Naive thymus-derived CD4-positive, alpha-beta T cell (primary cell): ENCODE measurements at regions not wholly inside any gene's neighbourhood (a gene's known extent, or its start where the extent isn't known, plus 50 kb on each side); places are given as distances from the start of the nearest gene placed in this dataset.

Experiments used
- ATAC-seq: fragments of 150-1000 bp; cut with Tn5 transposase; 2 replicates; pipeline ENCODE4 v1.10.0; 2021; ENCODE audit warnings: mild to moderate bottlenecking, moderate library complexity
- CTCF ChIA-PET: fragments of 350-600 bp; sonication (Branson Sonifier 250); formaldehyde crosslinking; loops from one replicate; lab custom pipeline; 2021; ENCODE audit warnings: antibody characterized with exemption; lab: Charles Lee
- POLR2A ChIA-PET: fragments of 350-600 bp; sonication (Branson Sonifier 250); formaldehyde crosslinking; loops from one replicate; lab custom pipeline; 2021; ENCODE audit warnings: antibody characterized with exemption, inconsistent platforms; lab: Charles Lee
- DNase-seq, 9 donors: peaks; one replicate each; pipeline versions ENCODE4 v3.0.0 to v3.0.0-alpha.2; 2020 to 2022; ENCODE audit warnings: mixed read lengths in 1 of 9
- H3K27ac ChIP-seq: one replicate; pipeline ENCODE4 v1.7.0; 2013; ENCODE audit warnings: mild to moderate bottlenecking, low read depth, low read length, moderate library complexity
- H3K27me3 ChIP-seq, 2 donors: one replicate each; pipeline ENCODE4 v1.7.0; 2013; ENCODE audit warnings: low read length in 2 of 2, mild to moderate bottlenecking in 2 of 2, moderate library complexity in 2 of 2; ENCODE audit not compliant: control insufficient read depth in 2 of 2, insufficient read depth in 2 of 2
- H3K36me3 ChIP-seq, 3 experiments: 1 replicate in 2 of 3; 2 replicates in 1 of 3; pipeline ENCODE4 v1.7.0; 2013; ENCODE audit warnings: low read length in 3 of 3, mild to moderate bottlenecking in 3 of 3, moderate library complexity in 1 of 3; ENCODE audit not compliant: insufficient read depth in 3 of 3, control insufficient read depth in 2 of 3
- H3K4me1 ChIP-seq, 2 donors: one replicate each; pipeline ENCODE4 v1.7.0; 2013; ENCODE audit warnings: low read length in 2 of 2, mild to moderate bottlenecking in 2 of 2, moderate library complexity in 1 of 2; ENCODE audit not compliant: control insufficient read depth in 2 of 2, insufficient read depth in 2 of 2
- H3K4me3 ChIP-seq: 2 replicates; pipeline ENCODE4 v1.7.0; 2013; ENCODE audit warnings: mild to moderate bottlenecking, low read length
- H3K9me3 ChIP-seq, 3 experiments: 1 replicate in 2 of 3; 2 replicates in 1 of 3; pipeline ENCODE4 v1.7.0; 2013; ENCODE audit warnings: low read length in 3 of 3; ENCODE audit not compliant: control insufficient read depth in 2 of 3
- H3K27ac Mint-ChIP-seq, 9 donors: one replicate each; pipeline ENCODE4 v1.8.0; 2020 to 2022; ENCODE audit warnings: mixed read lengths in 9 of 9, mild to moderate bottlenecking in 8 of 9, moderate library complexity in 5 of 9, inconsistent platforms in 2 of 9
- H3K27me3 Mint-ChIP-seq, 5 donors: one replicate each; pipeline ENCODE4 v1.8.0; 2021 to 2022; ENCODE audit warnings: mixed read lengths in 5 of 5, mild to moderate bottlenecking in 1 of 5
- H3K36me3 Mint-ChIP-seq, 5 donors: one replicate each; pipeline ENCODE4 v1.8.0; 2020 to 2022; ENCODE audit warnings: mixed read lengths in 5 of 5, mild to moderate bottlenecking in 3 of 5, inconsistent platforms in 1 of 5
- H3K4me1 Mint-ChIP-seq, 7 donors: one replicate each; pipeline ENCODE4 v1.8.0; 2020 to 2022; ENCODE audit warnings: mixed read lengths in 7 of 7, mild to moderate bottlenecking in 3 of 7, inconsistent platforms in 1 of 7
- H3K4me3 Mint-ChIP-seq, 10 donors: one replicate each; pipeline ENCODE4 v1.8.0; 2020 to 2022; ENCODE audit warnings: mild to moderate bottlenecking in 10 of 10, mixed read lengths in 10 of 10, moderate library complexity in 6 of 10, inconsistent platforms in 2 of 10
- H3K9me3 Mint-ChIP-seq, 11 donors: one replicate each; pipeline ENCODE4 v1.8.0; 2020 to 2022; ENCODE audit warnings: mixed read lengths in 11 of 11, mild to moderate bottlenecking in 4 of 11, inconsistent platforms in 1 of 11, moderate library complexity in 1 of 11
- intact Hi-C, 2 donors: fragments of 100-400 bp; cut with micrococcal nuclease; formaldehyde crosslinking; loops; one replicate each; pipeline ENCODE4 v1.15.1; 2023

DNA sequence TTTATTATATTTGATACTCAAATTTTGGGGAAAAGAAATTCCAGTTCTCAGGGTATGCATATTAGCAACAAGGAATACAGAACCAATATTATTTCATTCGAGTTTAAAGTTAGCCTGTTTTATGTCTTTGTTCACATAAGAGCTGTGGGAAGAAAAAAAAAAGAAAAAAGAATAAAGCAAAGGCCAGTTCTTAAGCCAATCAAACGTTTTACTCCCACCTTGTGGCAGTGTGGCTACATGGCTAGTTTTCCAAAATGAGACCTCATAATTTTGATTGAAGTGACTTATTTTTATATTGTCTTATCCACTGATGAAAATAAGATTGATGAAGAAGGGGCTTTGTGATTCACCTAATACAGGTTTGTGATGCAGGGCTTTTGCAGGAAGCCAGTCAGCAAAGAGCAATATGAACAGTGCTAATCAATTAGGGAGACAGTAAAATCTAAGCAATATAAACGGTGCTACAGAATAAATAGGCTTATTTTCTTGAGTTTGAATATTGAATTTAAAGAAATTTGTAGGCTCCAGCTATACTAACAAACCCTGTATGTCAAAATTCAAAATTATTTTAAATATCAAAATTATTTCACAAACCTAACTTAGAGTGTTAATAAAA lies 624.1 kb upstream of the FOXG1 start:
- POLR2A ChIA-PET, result interaction anchor here (0.6 kb wide), 1 partner anchor 61 kb away, joined by 4 read pairs; no protein-coding TSS in a partner anchor
- CTCF ChIA-PET, result no interaction called here
- H3K4me3 ChIP-seq, result no peak overlapping the region
- H3K36me3 ChIP-seq, result no peaks in the 10 kb centered on the region
- H3K27me3 ChIP-seq, result no peaks in the 10 kb centered on the region
- H3K4me1 ChIP-seq, result no peaks in the 10 kb centered on the region
- ATAC-seq, result no peak
- intact Hi-C loops, result no loop called here
- no peaks in the 10 kb centered on the region for H3K9me3 ChIP-seq
- H3K4me1 Mint-ChIP-seq, result no peaks in the 10 kb centered on the region
- no peak overlapping the region for H3K27ac Mint-ChIP-seq
- no peak overlapping the region for H3K27ac ChIP-seq
- no peaks in the 10 kb centered on the region for H3K36me3 Mint-ChIP-seq
- no peak for DNase-seq
- H3K4me3 Mint-ChIP-seq, result no peak overlapping the region
- H3K27me3 Mint-ChIP-seq, result no peaks in the 10 kb centered on the region
- peaks cover 0 to 17% (median 6%) of the 10 kb centered on the region in 11 donors for H3K9me3 Mint-ChIP-seq

DNA sequence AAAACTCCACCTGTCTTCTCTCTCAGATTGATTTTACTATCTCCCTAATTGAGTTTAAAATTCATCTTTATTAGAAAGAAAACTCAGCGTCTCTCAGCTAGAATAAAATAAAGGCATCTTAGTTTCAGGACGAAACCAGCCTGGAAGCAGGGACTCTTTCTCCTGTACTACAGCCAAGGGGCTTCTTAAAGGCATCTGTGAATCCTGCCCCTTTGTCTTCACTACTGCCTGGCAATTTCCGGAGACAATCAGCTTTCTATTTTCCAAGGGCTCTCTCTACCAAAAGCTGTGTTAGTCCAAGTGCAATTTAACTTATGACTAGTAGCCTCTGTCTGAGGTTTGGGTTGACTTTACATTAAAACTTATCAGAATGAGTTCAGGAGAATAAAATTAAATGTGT lies 623.3 kb upstream of the FOXG1 start:
- H3K9me3 Mint-ChIP-seq, result peaks cover 0 to 20% (median 4%) of the 10 kb centered on the region in 11 donors
- Histone ChIP-seq H3K27me3 (no peaks in the 10 kb centered on the region), H3K4me1 (no peaks in the 10 kb centered on the region), H3K36me3 (no peaks in the 10 kb centered on the region), H3K27ac (no peak overlapping the region), H3K4me3 (no peak overlapping the region), H3K9me3 (no peaks in the 10 kb centered on the region)
- CTCF ChIA-PET, result no interaction called here
- intact Hi-C loops, result no loop called here
- no peaks in the 10 kb centered on the region for H3K27me3 Mint-ChIP-seq
- H3K4me3 Mint-ChIP-seq, result no peak overlapping the region
- no peak for DNase-seq
- H3K36me3 Mint-ChIP-seq, result no peaks in the 10 kb centered on the region
- no peak for ATAC-seq
- no peak overlapping the region for H3K27ac Mint-ChIP-seq
- POLR2A ChIA-PET, result interaction anchor here (0.6 kb wide), 1 partner anchor 62 kb away, joined by 4 read pairs; no protein-coding TSS in a partner anchor
- H3K4me1 Mint-ChIP-seq, result no peaks in the 10 kb centered on the region

DNA sequence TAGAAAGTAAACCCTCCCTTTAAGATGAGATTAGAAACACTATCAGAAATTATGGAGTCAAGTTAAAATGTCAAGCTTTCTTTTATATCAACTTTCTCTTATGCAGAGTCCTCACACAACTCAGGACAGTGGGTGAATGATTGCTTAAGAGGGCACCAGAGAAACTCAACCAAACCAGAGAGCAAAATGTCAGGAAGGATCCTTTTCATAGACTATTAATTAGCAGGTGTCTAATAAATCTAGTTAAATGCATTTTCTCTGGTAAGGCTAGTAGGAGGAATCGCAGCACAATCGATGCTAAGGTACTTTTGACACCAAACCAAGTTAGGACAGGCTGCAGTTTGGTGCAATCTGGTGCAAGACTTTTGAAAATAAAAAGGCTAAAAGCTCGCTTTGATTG lies 614.7 kb upstream of the FOXG1 start:
- Mint-ChIP-seq H3K9me3 (peaks cover 0 to 16% (median 5%) of the 10 kb centered on the region in 11 donors), H3K4me1 (no peaks in the 10 kb centered on the region), H3K36me3 (no peaks in the 10 kb centered on the region), H3K4me3 (no peak overlapping the region), H3K27me3 (no peaks in the 10 kb centered on the region), H3K27ac (no peak overlapping the region)
- no peak overlapping the region for H3K4me3 ChIP-seq
- no peak overlapping the region for H3K27ac ChIP-seq
- no peaks in the 10 kb centered on the region for H3K36me3 ChIP-seq
- ChIA-PET POLR2A (no interaction called here), CTCF (interaction anchor here (0.6 kb wide), 1 partner anchor 576 kb away, joined by 3 read pairs; no protein-coding TSS in a partner anchor)
- no peak for DNase-seq
- H3K9me3 ChIP-seq, result no peaks in the 10 kb centered on the region
- no peaks in the 10 kb centered on the region for H3K4me1 ChIP-seq
- no peaks in the 10 kb centered on the region for H3K27me3 ChIP-seq
- ATAC-seq, result no peak
- intact Hi-C loops, result no loop called here

DNA sequence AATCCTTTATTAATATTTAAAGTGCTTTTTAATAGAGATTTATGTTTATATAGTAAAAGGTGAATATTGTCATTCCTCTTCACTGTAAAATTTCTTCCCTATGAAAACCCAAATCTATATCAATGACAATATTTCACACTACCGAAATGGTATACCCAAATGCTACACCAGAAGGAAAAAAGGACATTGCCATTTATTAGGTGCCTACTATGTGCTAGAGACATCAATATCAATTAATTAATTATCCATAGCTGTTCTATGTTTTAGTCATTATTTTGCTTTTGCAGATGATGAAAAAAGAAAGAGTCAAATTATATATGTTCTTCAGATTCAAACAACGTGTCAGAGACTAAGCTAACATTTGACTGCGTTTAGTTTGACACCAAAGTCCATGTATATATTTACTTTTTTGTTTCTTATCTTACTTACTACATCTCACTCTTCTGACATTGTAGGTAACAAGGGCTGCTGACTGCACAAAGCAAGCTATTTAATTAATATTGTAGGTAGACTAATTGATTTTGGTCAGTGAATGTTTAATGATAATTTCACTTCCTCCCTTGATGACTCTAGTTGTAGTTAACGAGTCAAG lies 614.0 kb upstream of the FOXG1 start:
- no peak overlapping the region for H3K4me3 Mint-ChIP-seq
- DNase-seq (no peak), ATAC-seq (no peak)
- no peak overlapping the region for H3K4me3 ChIP-seq
- ChIA-PET POLR2A (no interaction called here), CTCF (no interaction called here)
- H3K27me3 ChIP-seq, result no peaks in the 10 kb centered on the region
- H3K36me3 ChIP-seq, result no peaks in the 10 kb centered on the region
- H3K27ac Mint-ChIP-seq, result no peak overlapping the region
- H3K4me1 Mint-ChIP-seq, result no peaks in the 10 kb centered on the region
- no peaks in the 10 kb centered on the region for H3K4me1 ChIP-seq
- no peaks in the 10 kb centered on the region for H3K9me3 ChIP-seq
- H3K27me3 Mint-ChIP-seq, result no peaks in the 10 kb centered on the region
- peaks cover 0 to 19% (median 5%) of the 10 kb centered on the region in 11 donors for H3K9me3 Mint-ChIP-seq
- H3K27ac ChIP-seq, result no peak overlapping the region
- no peaks in the 10 kb centered on the region for H3K36me3 Mint-ChIP-seq
- intact Hi-C loops, result no loop called here

DNA sequence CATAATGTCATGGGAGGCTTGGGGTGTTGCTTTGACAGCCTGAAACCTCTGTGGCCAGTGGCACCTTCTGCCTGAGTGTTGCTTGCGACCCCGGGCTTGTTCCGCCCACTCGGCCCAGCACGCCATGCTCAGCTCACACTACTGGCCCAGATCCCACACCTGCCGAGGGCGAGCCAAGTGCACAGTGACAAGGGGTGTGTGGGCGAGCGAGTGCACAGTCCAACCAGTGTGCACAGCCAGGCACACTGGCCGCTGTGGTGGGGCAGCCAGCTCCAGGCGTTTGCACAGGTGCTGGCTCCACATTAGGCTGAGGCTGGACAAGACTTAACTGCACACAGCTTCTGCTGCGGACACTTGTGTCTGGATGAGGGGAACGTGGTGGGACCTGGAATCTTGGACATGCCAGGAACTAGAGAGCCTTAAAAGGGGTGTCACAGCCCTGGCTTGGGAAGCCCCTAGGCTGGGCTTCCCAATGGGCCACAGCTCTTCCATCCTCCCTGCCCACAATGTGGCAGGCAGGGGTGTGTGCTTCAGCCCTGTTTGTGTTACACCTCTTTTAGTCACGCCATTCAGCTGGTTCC lies 609.2 kb upstream of the FOXG1 start:
- intact Hi-C loops, result no loop called here
- no peaks in the 10 kb centered on the region for H3K27me3 ChIP-seq
- ChIA-PET CTCF (no interaction called here), POLR2A (no interaction called here)
- no peaks in the 10 kb centered on the region for H3K4me1 ChIP-seq
- no peak overlapping the region for H3K4me3 ChIP-seq
- Mint-ChIP-seq H3K4me1 (no peaks in the 10 kb centered on the region), H3K27ac (no peak overlapping the region), H3K9me3 (peaks cover 0 to 15% (median 7%) of the 10 kb centered on the region in 11 donors), H3K4me3 (no peak overlapping the region), H3K27me3 (no peaks in the 10 kb centered on the region), H3K36me3 (no peaks in the 10 kb centered on the region)
- ATAC-seq (no peak), DNase-seq (no peak)
- H3K9me3 ChIP-seq, result peaks cover 0 to 3% (median 0%) of the 10 kb centered on the region in 3 experiments
- no peaks in the 10 kb centered on the region for H3K36me3 ChIP-seq
- no peak overlapping the region for H3K27ac ChIP-seq

DNA sequence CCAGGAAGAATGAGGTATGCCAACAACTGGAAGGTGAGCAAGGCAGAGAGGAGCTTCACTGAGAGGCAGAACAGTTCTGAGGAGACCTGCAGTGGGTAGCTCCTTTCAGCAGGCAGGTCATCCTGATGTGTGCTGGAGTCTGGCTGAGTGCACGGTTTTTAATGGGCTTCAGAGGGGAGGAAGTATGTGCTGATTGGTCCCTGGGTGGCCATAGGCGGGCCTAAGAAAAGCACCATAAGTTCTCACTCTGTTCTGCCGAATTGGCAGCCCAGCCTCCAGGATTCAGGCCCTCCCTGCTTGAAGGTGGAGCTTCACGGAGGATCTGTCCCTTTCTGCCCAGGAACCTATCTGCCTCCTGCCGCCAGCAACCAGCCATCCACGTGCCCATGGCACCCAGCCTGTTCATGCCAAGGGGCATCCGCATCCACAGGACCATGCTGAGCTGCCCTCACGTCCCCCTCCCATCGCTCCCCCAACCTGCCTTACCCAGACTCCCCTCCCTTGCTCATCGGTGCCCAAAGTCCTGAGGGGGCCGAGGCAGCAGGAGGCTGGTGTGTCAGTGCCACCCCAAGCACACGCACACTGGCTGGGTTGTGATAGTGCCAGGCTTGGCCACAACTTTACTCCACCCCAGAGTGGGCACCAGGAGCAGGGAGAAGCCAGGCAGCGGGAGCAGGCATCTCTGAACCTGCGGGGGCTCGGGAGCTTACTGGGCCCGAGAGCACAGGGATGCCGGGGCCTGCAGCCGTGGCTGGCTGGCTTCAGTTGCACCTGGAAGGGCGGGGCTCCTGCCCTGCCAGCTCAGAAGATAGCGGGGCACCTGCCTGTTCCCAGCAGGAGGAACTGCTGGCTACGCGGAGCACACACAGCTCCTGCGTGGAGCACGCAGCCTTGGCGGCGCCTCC lies 608.4 kb upstream of the FOXG1 start:
- no peak overlapping the region for H3K4me3 Mint-ChIP-seq
- Histone ChIP-seq H3K27ac (no peak overlapping the region), H3K4me1 (no peaks in the 10 kb centered on the region), H3K9me3 (peaks cover 0 to 3% (median 0%) of the 10 kb centered on the region in 3 experiments), H3K27me3 (no peaks in the 10 kb centered on the region), H3K4me3 (no peak overlapping the region), H3K36me3 (no peaks in the 10 kb centered on the region)
- ATAC-seq (no peak), DNase-seq (no peak)
- H3K36me3 Mint-ChIP-seq, result no peaks in the 10 kb centered on the region
- intact Hi-C loops, result no loop called here
- H3K27me3 Mint-ChIP-seq, result no peaks in the 10 kb centered on the region
- ChIA-PET POLR2A (no interaction called here), CTCF (no interaction called here)
- no peak overlapping the region for H3K27ac Mint-ChIP-seq
- H3K4me1 Mint-ChIP-seq, result no peaks in the 10 kb centered on the region
- H3K9me3 Mint-ChIP-seq, result peaks cover 0 to 18% (median 7%) of the 10 kb centered on the region in 11 donors
